Inflammatory macrophage treated with lipopolysaccharide for 1 hour (primary cell): ENCODE measurements at regions not wholly inside any gene's neighbourhood (a gene's known extent, or its start where the extent isn't known, plus 50 kb on each side); places are given as distances from the start of the nearest gene placed in this dataset.

Experiments
- DNase-seq, 2 donors: peaks; one replicate each; pipeline ENCODE4 v3.0.0-alpha.2; 2020 to 2022

GRCh38 chr10:4035599-4035945, 250.6 kb upstream of the KLF6 start:
- no peak for DNase-seq

GRCh38 chr10:4034907-4035598, 250.0 kb upstream of the KLF6 start:
- DNase-seq, result peak in 1 of 2 donors; percentile 35

DNA sequence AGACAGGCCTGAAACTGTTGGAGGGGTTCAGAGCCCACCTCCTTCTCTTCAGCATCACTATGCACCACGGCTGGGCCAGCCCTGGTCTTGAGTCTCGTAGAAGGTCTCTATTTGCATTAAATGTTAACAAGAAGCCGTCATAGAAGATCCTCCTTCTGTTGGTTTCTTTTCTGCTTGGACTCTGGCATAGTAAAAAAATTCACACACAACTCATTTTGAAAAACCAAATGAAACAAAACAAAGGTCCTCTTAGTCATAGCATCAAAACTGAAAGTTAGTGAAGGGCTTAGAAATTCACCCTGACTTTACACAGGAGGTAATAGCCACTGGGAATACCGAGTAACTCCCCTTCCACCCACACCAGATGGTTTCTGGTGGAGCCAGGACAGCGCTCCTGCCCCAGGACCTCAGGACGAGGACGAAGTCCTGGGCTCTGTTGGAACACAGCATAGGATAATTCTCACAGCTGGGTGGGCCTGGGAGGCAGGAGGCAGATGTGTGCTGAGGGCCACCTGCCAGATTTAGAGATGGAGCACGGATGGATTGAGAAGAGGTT, 248.4 kb upstream of the KLF6 start:
- DNase-seq, result no peak

GRCh38 chr10:4029866-4030265, 244.9 kb upstream of the KLF6 start:
- no peak for DNase-seq

- peak; percentile 21 to 26 for DNase-seq
Observed at GRCh38 chr10:4028854-4029583, 244.0 kb upstream of the KLF6 start.

- DNase-seq, result no peak
Observed at GRCh38 chr10:4028027-4028471, 243.0 kb upstream of the KLF6 start.

DNA sequence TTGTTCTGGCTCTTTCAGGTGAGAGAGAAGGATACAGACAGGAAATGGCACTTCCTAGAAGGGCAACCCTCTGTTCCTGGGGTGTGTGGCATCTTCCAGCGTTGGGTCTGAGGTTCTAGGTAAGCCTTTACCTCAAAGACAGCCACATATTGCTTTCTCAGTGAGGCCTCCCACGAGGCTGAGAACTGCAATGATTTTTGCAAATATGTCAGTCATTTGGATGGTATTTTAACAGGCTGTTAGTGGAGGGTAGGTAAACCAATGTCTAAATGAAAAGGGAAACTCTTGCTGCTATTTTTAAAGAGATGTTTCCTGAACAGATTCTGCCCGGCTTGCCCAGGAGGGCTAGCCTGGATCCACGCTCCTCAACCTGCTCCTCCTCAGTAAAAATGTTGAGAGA, 240.3 kb upstream of the KLF6 start:
- DNase-seq, result no peak

GRCh38 chr10:4024516-4025245, 239.7 kb upstream of the KLF6 start:
- DNase-seq, result no peak

GRCh38 chr10:4024027-4024426, 239.0 kb upstream of the KLF6 start:
- no peak for DNase-seq

DNA sequence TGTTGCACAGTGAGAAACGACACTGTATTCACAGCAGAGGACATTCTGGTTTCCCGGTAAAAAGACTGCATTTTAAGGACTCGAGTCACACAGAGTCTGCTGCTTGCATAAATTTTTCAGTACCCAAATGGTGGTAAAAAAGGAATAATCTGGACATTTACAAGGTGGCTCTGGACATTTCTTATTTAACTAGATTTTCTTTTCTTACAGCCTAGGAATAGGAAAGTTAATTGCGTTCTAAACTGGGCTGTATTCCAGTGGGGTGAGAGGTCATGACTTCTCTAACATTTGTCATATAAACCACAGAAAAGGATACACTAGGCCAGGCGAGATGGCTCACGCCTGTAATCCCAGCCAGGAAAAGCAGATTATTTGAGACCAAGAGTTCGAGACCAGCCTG, 237.5 kb upstream of the KLF6 start:
- DNase-seq, result no peak

GRCh38 chr10:4020631-4021030, 235.6 kb upstream of the KLF6 start:
- no peak for DNase-seq

DNA sequence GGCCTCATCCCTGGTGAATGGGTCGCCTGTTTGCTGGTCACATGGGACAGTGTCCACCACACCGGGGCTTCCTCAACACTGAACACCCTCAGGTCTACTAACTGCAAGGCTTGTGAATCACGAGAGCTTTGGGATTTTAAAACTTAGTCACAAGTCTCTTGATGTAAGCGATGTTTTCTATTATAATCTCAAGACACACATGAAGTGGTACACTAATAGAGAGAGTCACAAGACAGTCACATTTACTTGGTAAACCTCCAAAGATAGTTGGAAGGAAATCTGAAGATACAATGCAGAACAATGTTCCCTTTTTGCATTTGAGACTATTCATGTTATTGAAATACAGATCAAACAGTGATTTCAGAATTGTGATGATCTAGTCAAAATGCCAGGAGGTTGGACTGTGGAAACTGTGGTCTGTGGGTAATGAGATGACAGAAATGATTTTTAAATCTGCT, 233.1 kb upstream of the KLF6 start:
- DNase-seq, result peak; percentile 22 to 81

GRCh38 chr10:4017336-4017735, 232.3 kb upstream of the KLF6 start:
- no peak for DNase-seq

DNA sequence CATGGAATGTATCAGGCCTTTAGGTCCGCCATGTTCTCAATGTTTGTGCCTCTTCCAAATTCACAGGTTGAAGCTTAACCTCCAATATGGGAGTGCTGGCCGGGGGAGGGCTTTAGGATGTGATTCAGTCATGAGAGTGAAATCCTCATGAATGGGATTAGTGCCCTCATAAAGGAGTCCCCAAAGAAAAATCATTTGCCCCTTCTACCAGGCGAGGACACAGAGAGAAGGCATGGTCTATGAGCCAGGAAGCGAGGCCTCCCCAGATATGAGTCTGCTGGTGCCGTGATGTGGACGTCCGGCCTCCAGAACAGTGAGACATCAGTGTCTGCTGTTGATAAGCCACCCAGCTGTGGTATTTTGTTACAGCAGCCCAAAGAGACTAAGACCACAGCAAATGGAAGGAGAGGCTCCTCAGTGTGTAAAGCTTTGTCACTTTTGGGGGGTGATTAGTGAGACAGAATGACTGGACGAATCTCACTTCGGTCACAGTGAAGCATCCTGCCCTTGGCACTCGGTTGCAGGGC, 231.3 kb upstream of the KLF6 start:
- no peak for DNase-seq

DNA sequence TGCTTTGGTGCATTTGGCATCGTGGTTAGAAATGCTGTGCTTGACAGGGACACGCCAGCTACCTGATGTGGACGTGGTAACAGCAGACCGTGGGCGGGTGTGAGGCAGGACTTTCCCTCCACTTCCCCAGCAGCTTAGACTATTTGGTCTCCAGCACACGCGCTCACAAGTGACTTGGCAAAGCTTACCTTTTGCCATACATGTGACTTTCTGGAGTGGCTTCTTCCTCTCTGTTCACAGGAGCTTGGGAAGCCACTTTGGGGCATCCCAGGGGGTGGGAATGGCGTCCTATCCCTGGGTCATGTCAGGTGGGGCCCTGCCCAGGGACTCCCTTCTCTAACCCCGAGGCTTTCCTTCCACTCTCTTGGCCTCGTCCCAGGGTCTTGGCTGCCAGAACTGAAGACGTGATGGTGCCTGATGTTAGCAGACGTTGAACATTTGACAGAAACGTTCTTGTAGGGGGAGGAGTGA, 228.7 kb upstream of the KLF6 start:
- peak; percentile 41 to 68 for DNase-seq

DNA sequence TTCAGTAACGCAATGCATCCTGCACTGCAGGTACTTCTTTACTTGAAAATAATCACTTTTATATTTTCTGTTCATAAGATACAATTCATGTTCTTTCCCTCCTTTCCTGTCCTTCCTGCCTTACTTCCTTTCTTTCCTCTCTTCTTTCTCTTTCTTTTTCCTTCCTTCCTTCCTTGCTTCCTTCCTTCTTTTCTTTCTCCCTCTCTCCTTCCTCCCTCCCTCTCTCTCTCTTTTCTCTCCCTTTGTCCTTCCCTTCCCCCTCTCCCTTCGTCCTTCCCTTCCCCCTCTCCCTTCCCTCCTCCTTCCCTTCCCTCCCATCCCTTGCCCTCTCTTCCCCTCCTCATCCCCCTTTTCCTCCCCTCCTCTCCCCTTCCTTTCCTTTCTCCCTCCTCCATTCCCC, 227.8 kb upstream of the KLF6 start:
- no peak for DNase-seq

- no peak for DNase-seq
Observed at GRCh38 chr10:4011136-4011812, 226.3 kb upstream of the KLF6 start.

GRCh38 chr10:4008676-4009382, 223.8 kb upstream of the KLF6 start:
- DNase-seq, result no peak

DNA sequence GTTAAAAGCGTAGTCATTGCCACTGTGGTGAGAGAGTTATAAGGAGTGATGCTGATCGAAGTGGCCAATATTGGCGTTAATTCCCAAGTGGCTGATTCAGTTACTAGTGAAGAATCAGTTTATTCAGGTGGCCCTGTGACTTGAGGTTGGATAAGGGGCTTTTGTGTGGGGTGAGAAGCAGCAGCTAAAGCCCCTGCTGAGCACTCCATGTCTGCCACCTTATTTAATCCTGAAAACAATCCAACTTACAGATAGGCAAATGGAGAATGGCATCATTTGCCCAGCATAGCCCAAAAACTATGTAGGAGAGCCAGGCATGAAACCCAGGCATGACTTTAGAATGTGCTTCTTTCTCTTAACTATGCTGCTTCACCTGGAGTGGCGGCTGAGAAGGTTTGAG, 222.8 kb upstream of the KLF6 start:
- DNase-seq, result no peak

GRCh38 chr10:4006858-4007257, 221.8 kb upstream of the KLF6 start:
- no peak for DNase-seq

DNA sequence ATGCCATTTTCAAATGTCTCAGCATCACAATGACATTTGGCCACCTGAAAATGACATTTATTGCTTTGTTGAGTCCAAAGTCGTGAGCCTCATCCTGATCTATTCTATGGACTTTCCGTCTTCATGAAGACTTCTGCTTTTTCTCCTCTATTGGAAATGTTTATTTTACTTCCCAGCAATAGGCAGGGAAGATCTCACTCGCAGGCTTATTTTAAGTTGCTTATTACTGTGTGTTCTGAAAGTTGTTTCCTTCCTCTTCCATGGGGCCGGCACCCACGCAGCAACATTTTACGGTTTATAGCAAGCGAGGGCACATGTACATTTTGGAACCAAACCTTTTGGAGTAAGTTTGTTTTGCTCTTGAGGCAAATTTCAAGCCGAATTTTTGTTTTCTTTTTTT, 221.0 kb upstream of the KLF6 start:
- DNase-seq, result peak; percentile 87 to 93

GRCh38 chr10:4004990-4005389, 220.0 kb upstream of the KLF6 start:
- no peak for DNase-seq
